Thymus (tissue), 11 donors: ENCODE measurements at regions not wholly inside any gene's neighbourhood (a gene's known extent, or its start where the extent isn't known, plus 50 kb on each side); places are given as distances from the start of the nearest gene placed in this dataset.

Source experiments
- DNase-seq, 9 donors: peaks; one replicate each; pipeline ENCODE4 v3.0.0-alpha.2; 2013; ENCODE audit warnings: low spot score in 9 of 9, low read depth in 6 of 9, missing footprints in 1 of 9
- H3K27ac ChIP-seq, 2 donors: one replicate each; pipeline ENCODE4 v1.5.1; 2013; ENCODE audit warnings: control low read depth in 1 of 2, low read depth in 1 of 2, low read length in 1 of 2, mild to moderate bottlenecking in 1 of 2, moderate library complexity in 1 of 2
- H3K27me3 ChIP-seq, 2 donors: one replicate each; pipeline ENCODE4 v1.5.1; 2013; ENCODE audit warnings: low read length in 1 of 2; ENCODE audit not compliant: control insufficient read depth in 2 of 2, insufficient read depth in 1 of 2
- H3K36me3 ChIP-seq, 2 donors: one replicate each; pipeline ENCODE4 v1.5.1; 2013; ENCODE audit warnings: low read length in 1 of 2, mild to moderate bottlenecking in 1 of 2, moderate library complexity in 1 of 2; ENCODE audit not compliant: control insufficient read depth in 2 of 2, insufficient read depth in 2 of 2
- H3K4me1 ChIP-seq, 2 donors: one replicate each; pipeline ENCODE4 v1.5.1; 2013; ENCODE audit warnings: low read length in 2 of 2; ENCODE audit not compliant: control insufficient read depth in 2 of 2, insufficient read depth in 2 of 2
- H3K4me3 ChIP-seq, 2 donors: one replicate each; pipeline ENCODE4 v1.5.1; 2013; ENCODE audit warnings: low read length in 2 of 2, control low read depth in 1 of 2, mild to moderate bottlenecking in 1 of 2
- H3K9me3 ChIP-seq, 2 donors: one replicate each; pipeline ENCODE4 v1.5.1; 2013; ENCODE audit warnings: low read length in 1 of 2, mild to moderate bottlenecking in 1 of 2; ENCODE audit not compliant: control insufficient read depth in 2 of 2, insufficient read depth in 1 of 2
- WGBS: extraction: QIAGEN DNeasy Blood & Tissue Kit; methylation state at CpG from one replicate; pipeline ENCODE4 v1.1.7; 2013; 5-methylcytosine and 5-hydroxymethylcytosine counted together
- donor health status: healthy.

DNA sequence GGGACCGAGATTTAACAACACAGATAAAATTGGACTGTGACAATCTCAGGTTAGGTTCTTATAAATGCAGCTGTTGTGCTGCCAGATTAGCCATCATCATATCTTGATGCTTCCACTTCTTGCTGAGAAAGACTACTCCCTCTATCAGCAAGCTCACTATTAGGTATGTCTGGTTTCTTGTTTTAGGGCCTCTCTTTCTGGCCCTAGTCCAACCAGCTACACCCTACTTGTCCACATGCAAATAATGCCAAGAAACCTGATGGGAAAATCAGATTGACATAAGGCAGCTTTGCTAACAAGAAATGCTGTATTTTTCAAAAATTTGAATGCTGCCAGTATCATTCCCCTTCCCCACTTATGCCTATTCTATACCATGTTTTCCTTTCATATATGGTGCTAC lies 296.0 kb downstream of the RMST start:
- no peaks in the 10 kb centered on the region for H3K27me3 ChIP-seq
- H3K9me3 ChIP-seq, result no peaks in the 10 kb centered on the region
- no peaks in the 10 kb centered on the region for H3K36me3 ChIP-seq
- no peak overlapping the region for H3K4me3 ChIP-seq
- 83% methylated on average over 1 of the region's 1 CpG for WGBS
- no peak for DNase-seq
- no peak overlapping the region for H3K27ac ChIP-seq
- H3K4me1 ChIP-seq, result no peaks in the 10 kb centered on the region

DNA sequence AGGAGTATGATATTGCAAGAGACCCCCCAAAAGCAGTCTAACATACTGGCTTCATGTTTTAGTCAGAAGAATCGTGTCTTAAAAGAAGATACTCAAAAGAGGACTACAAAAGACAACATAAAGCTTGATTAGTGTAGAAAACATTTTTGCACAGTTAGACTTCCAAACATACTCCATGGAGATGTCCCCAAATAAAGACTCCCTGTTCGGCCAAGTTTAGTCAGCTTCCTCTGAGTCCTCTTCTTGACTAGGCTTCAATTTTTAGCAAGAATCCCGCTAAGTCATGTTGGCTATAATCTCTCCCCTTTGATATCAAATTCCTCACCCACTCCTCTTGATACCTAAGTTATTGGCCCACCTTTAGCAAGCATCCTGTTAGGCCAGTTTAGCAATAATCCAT lies 298.0 kb downstream of the RMST start:
- H3K27ac ChIP-seq, result no peak overlapping the region
- no peaks in the 10 kb centered on the region for H3K9me3 ChIP-seq
- 96% methylated on average over 3 of the region's 3 CpGs for WGBS
- no peaks in the 10 kb centered on the region for H3K36me3 ChIP-seq
- no peaks in the 10 kb centered on the region for H3K27me3 ChIP-seq
- no peak for DNase-seq
- no peaks in the 10 kb centered on the region for H3K4me1 ChIP-seq
- H3K4me3 ChIP-seq, result no peak overlapping the region

DNA sequence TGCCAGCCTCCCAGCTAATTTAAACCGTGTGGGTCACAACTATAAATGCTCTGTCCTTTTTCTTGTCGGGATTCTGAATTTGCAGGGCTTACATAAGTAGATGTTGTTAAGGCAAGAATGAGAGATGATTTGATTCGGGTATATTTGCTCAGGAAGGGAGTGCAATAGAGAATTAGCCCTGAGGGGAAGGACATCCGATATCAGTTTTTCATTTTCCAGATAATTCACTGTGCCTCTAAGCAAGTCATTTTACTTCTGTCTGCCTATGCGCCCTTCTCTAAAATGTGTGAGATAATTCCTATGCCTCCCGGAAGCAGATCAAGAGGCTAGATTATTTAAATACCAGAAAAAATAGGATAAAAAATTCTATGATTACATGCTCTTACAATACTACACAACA lies 300.5 kb downstream of the RMST start:
- WGBS, result 93% methylated on average over 6 of the region's 6 CpGs
- Histone ChIP-seq H3K27ac (no peak overlapping the region), H3K9me3 (no peaks in the 10 kb centered on the region), H3K4me1 (no peaks in the 10 kb centered on the region), H3K36me3 (no peaks in the 10 kb centered on the region), H3K27me3 (no peaks in the 10 kb centered on the region), H3K4me3 (no peak overlapping the region)
- DNase-seq, result no peak

- DNase-seq, result no peak
- Histone ChIP-seq H3K36me3 (no peaks in the 10 kb centered on the region), H3K27me3 (no peaks in the 10 kb centered on the region), H3K9me3 (no peaks in the 10 kb centered on the region), H3K4me1 (no peaks in the 10 kb centered on the region), H3K27ac (no peak overlapping the region), H3K4me3 (no peak overlapping the region)
Measured at GRCh38 chr12:97764700-97765099, 302.1 kb downstream of the RMST start.

- WGBS, result 85% methylated on average over 2 of the region's 2 CpGs
- Histone ChIP-seq H3K4me1 (no peaks in the 10 kb centered on the region), H3K27me3 (no peaks in the 10 kb centered on the region), H3K27ac (no peak overlapping the region), H3K36me3 (no peaks in the 10 kb centered on the region), H3K9me3 (no peaks in the 10 kb centered on the region), H3K4me3 (no peak overlapping the region)
- DNase-seq, result no peak
Measured at GRCh38 chr12:97767347-97767746, 304.7 kb downstream of the RMST start.

- Histone ChIP-seq H3K9me3 (peaks cover 0 to 6% of the 10 kb centered on the region in 2 donors), H3K4me1 (no peaks in the 10 kb centered on the region), H3K27me3 (no peaks in the 10 kb centered on the region), H3K4me3 (no peak overlapping the region), H3K36me3 (no peaks in the 10 kb centered on the region), H3K27ac (no peak overlapping the region)
- no peak for DNase-seq
- WGBS, result 81% methylated on average over 3 of the region's 3 CpGs
Measured at GRCh38 chr12:97778111-97778510, 315.5 kb downstream of the RMST start.

GRCh38 chr12:97781342-97781741 lies 318.7 kb downstream of the RMST start:
- Histone ChIP-seq H3K27me3 (no peaks in the 10 kb centered on the region), H3K27ac (no peak overlapping the region), H3K9me3 (peaks cover 0 to 2% of the 10 kb centered on the region in 2 donors), H3K4me3 (no peak overlapping the region), H3K36me3 (no peaks in the 10 kb centered on the region), H3K4me1 (no peaks in the 10 kb centered on the region)
- no peak for DNase-seq
- 89% methylated on average over 5 of the region's 5 CpGs for WGBS

GRCh38 chr12:97784904-97785303 lies 322.3 kb downstream of the RMST start:
- no peaks in the 10 kb centered on the region for H3K27me3 ChIP-seq
- no peaks in the 10 kb centered on the region for H3K9me3 ChIP-seq
- H3K27ac ChIP-seq, result no peak overlapping the region
- no peaks in the 10 kb centered on the region for H3K4me1 ChIP-seq
- no peak overlapping the region for H3K4me3 ChIP-seq
- DNase-seq, result no peak
- no peaks in the 10 kb centered on the region for H3K36me3 ChIP-seq

DNA sequence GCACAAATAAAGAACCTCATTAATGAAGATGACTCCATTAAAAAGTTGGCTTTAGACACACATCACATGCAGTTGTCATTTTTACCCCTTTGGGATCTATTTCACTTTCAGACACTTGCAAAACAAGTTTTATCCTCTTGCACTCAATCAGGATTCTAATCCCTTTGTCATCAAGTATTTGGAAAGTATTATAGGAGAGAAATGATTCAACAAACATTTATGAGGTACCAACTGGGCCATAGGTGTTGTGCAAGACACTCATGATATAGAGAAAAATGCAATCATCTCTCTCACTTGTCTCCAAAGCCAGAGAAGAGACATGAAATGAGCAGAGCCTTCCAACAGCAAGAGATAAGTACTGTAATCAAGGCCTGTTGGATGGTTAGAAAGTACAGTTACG lies 327.7 kb downstream of the RMST start:
- 90% methylated on average over 1 of the region's 1 CpG for WGBS
- H3K9me3 ChIP-seq, result no peaks in the 10 kb centered on the region
- no peaks in the 10 kb centered on the region for H3K27me3 ChIP-seq
- H3K4me3 ChIP-seq, result no peak overlapping the region
- DNase-seq, result no peak
- no peak overlapping the region for H3K27ac ChIP-seq
- H3K36me3 ChIP-seq, result no peaks in the 10 kb centered on the region
- no peaks in the 10 kb centered on the region for H3K4me1 ChIP-seq

DNA sequence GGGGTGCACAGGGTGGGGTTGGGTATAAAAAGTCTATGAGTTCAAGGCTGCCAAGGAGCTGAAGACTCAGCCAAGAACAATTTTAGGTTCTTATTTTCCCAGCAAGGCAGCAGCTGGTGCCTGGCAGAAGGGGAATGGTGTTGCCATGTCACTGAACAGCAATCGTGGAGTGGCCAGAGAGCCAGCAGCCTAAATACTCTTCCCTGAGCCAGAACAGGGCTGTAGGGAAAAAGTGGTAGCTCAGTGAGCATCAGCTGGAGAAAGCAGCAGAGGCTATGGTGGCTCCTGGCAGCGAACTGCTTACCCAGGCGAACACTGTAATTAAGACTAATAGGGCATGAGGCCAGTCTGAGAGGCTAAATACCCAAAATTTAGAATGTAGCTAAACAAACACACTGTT lies 334.9 kb downstream of the RMST start:
- no peaks in the 10 kb centered on the region for H3K27me3 ChIP-seq
- H3K4me3 ChIP-seq, result no peak overlapping the region
- no peaks in the 10 kb centered on the region for H3K4me1 ChIP-seq
- H3K27ac ChIP-seq, result no peak overlapping the region
- no peaks in the 10 kb centered on the region for H3K9me3 ChIP-seq
- WGBS, result 97% methylated on average over 3 of the region's 3 CpGs
- H3K36me3 ChIP-seq, result no peaks in the 10 kb centered on the region
- no peak for DNase-seq
